ENCODE measurements at regions not wholly inside any gene's neighbourhood (a gene's known extent, or its start where the extent isn't known, plus 50 kb on each side); places are given as distances from the start of the nearest gene placed in this dataset.

DNA sequence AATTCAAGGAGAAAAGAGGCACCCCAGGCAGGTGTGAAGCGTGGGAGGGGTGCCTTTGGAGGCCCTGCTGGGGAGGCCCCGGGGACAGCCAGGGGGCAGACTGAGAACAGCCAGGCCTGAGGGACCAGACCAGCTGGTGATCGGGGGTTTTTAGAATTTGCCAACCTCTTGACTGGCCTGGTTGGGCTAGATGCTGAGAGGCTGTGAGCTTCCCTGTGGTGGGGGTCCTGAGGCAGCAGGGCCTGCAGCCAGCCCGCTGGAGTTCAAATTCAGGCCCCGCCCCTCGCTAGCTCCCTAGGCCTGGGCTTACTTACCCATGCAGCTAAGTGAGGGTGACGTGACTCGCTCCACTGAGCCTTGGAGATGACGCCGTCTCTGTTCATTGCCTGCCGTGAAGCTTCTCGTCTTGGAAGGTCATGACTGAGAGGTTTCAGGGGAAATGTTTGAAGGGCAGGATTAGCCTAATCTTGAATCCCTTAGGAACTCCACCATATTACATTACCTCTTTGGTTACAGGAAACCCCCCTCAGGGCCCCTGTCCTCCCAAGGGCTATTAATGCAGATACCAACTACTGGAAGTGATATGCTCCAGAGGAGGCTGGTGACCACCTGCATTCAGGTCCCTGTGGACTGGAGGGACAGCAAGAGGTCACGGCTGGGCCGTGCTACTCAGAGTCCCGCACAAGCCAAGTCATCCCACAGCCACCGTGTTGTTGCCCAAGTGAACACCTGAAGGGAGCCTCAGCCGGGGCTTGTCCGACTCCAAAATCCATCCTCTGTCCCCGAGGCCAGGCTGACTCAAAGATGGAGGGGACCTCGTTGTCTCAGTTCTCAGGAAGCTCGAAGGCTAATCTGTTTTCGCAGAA is 73.9 kb upstream of the DUSP22 start:
- H3K27ac Mint-ChIP-seq, result no peak overlapping the region
- intact Hi-C loops (cut with micrococcal nuclease), result no loop called here
- peaks cover 3% of the 10 kb centered on the region for H3K36me3 Mint-ChIP-seq (ENCODE audit: low read depth)
- H3K4me3 Mint-ChIP-seq (ENCODE audit: low read depth), result no peak overlapping the region
- peaks cover 13% of the 10 kb centered on the region for H3K9me3 Mint-ChIP-seq
- no peaks in the 10 kb centered on the region for H3K27me3 Mint-ChIP-seq (ENCODE audit: low read depth)
- peaks cover 60% of the 10 kb centered on the region for H3K4me1 Mint-ChIP-seq (ENCODE audit: low read depth)
- DNase-seq (ENCODE audit: low spot score), result no peak

DNA sequence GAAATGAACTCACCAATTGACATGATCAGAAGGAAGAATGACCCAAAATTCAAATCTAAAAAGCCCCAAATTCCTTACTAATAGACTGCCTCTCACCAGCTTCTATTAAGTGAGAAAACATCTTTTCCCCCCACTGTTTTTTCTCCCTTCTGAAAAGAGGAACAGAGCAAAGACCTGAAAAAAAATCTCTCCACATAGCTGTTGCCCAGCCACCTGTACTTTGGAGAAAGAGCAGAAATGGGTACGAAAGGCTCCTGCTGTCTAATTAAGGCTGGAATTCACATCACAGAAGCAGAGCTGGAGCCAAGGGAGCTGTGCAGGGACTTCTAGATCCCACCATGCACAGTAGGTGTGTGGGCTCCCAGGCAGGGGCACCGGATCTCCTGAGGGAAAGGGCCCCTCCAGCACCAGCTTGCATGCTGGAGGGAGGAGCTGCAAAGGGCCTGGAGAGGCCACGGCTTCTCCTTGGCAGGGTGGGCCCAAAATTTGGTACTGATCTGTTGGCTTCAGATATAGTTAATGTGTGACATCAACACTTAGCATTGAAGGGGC is 73.2 kb upstream of the DUSP22 start:
- intact Hi-C loops (cut with micrococcal nuclease), result no loop called here

DNA sequence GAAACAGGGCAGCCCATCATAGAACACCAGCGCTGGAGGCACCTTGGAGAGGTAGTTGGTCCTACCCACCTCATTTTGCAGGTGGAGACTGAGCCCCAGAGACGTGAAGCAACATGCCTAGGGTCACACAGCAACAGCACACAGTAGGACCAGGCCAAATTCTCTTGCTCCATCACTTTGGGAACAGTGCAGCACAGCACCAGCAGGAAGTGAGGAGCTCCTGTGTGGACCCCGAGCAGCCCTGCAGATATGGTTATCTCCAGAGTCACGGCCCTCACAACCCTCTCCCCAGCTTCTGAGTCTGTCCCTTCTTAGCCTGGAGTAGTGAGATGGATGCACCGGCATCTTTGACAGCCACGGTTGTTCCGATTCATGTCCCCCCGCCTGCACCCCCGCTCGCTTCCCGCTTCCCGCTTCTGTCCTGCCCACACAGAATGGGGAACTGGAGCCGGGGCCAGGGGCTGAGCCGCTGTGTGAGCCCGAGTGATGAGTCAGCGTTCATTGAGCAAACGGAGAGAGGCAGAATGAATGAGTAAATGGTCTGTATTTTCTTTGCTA is 72.6 kb upstream of the DUSP22 start:
- DNase-seq (ENCODE audit: low spot score), result no peak
- Mint-ChIP-seq H3K36me3 (ENCODE audit: low read depth) (no peaks in the 10 kb centered on the region), H3K27me3 (ENCODE audit: low read depth) (no peaks in the 10 kb centered on the region), H3K9me3 (peaks cover 1% of the 10 kb centered on the region), H3K4me1 (ENCODE audit: low read depth) (peaks cover 69% of the 10 kb centered on the region), H3K4me3 (ENCODE audit: low read depth) (no peak overlapping the region), H3K27ac (no peak overlapping the region)
- intact Hi-C loops (cut with micrococcal nuclease), result loop anchor here (10.0 kb wide), 1 partner anchor 345 kb away; no protein-coding TSS in a partner anchor

More for the DNA sequence above, 73.2 kb upstream of the DUSP22 start:
- Mint-ChIP-seq H3K4me3 (ENCODE audit: low read depth) (no peak overlapping the region), H3K27ac (no peak overlapping the region), H3K9me3 (peaks cover 6% of the 10 kb centered on the region), H3K4me1 (ENCODE audit: low read depth) (peaks cover 67% of the 10 kb centered on the region), H3K36me3 (ENCODE audit: low read depth) (no peaks in the 10 kb centered on the region), H3K27me3 (ENCODE audit: low read depth) (no peaks in the 10 kb centered on the region)
- no peak for DNase-seq (ENCODE audit: low spot score)

DNA sequence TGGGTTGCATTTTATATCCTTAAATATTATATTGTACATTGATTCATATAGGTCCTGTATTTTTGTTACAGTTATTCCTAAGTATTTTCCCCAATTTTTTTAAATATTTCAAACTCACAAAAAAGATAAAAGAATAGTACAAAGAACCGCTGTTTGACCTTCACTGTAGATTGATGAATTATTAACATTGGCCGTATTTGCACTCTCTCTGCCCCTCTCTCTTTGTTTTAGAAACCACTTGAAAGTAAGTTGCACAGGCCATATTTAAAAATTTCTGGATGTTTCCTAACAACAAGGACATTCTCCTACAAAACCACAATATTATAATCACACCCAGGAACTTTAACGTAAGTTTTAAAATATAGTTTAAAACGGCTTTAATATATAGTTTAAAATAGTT is 72.0 kb upstream of the DUSP22 start:
- no peaks in the 10 kb centered on the region for H3K9me3 Mint-ChIP-seq
- no peak overlapping the region for H3K4me3 Mint-ChIP-seq (ENCODE audit: low read depth)
- intact Hi-C loops (cut with micrococcal nuclease), result loop anchor here (10.0 kb wide), 1 partner anchor 344 kb away; no protein-coding TSS in a partner anchor
- peaks cover 69% of the 10 kb centered on the region for H3K4me1 Mint-ChIP-seq (ENCODE audit: low read depth)
- H3K27ac Mint-ChIP-seq, result no peak overlapping the region
- H3K36me3 Mint-ChIP-seq (ENCODE audit: low read depth), result no peaks in the 10 kb centered on the region
- no peak for DNase-seq (ENCODE audit: low spot score)
- H3K27me3 Mint-ChIP-seq (ENCODE audit: low read depth), result no peaks in the 10 kb centered on the region

DNA sequence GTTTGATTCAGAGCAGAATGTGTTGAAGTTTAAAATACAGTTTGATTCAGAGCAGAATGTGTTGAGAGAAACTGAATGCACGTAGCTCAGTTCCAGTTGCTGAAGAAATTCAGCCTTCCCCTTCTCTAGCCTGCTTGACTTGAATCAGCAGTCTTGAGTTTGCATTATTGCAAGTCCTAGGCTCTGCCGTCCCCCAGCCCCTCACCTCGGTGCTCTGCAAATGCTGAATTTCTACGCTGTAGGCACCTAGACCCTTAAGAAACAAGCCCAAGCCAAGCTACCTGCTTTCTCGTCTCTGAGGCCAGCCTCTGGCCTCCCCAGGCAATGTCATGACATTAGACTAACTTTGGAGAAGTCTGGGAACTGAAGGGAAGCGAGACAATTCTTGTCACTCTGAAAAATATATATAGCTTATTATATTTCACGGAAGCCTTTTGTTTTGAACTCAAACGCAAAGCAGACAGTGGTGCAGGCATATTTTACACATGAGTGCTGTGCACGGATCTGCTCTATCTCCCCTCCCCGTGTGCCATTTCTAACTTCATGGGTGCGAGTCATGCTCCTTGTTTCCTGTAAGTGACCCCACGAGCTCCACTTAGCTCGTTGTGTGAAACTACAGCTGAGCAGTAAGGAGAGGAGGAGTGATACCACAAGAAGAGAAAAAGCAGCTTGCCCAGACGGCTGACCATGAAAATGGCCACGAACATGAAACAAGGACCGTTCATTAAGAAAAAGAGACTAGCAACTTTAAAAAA is 71.4 kb upstream of the DUSP22 start:
- no peaks in the 10 kb centered on the region for H3K36me3 Mint-ChIP-seq (ENCODE audit: low read depth)
- peaks cover 69% of the 10 kb centered on the region for H3K4me1 Mint-ChIP-seq (ENCODE audit: low read depth)
- H3K4me3 Mint-ChIP-seq (ENCODE audit: low read depth), result peak overlapping the region; percentile 18
- DNase-seq (ENCODE audit: low spot score), result no peak
- no peaks in the 10 kb centered on the region for H3K9me3 Mint-ChIP-seq
- intact Hi-C loops (cut with micrococcal nuclease), result loop anchor here (1.0 to 10.0 kb wide), 3 partner anchors 25 to 344 kb away; no protein-coding TSS in a partner anchor
- H3K27me3 Mint-ChIP-seq (ENCODE audit: low read depth), result no peaks in the 10 kb centered on the region
- H3K27ac Mint-ChIP-seq, result peak overlapping the region; percentile 61

DNA sequence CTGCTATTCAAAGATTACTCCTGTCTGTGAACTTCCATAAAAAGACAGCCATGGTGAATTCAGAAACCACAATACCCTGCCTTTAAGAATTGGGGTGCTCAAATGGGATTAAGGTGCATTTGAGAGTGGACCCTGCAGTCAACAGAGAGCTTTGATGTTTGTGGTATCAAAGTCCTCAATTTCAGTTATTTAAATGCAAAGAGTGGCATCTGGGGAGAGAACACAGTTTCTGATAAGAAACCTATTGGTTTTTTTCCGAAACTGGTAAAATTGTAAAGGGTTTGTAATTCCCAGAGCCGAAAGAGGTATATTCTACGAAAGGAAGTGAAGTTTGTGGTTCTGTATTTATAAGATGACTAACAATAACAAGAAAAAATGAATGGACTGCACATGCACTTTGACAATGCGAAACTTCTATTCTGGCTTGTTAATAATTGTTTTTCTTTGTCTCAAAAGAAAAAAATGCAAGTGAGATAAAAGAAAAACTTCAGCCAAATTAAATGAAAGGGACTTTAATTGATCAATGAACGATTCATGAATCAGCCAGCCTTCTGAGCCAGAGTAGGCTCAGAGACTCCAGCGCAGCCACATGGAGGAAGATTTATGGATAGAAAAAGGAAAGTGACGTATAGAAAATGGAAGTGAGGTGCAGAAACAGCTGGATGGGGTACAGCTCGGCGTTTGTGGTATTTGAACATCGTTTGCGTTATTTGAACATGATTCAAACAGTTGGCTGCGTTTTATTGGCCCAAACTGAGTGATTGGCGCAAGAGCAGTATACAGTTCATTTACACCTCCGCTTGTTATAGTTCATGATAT is 70.5 kb upstream of the DUSP22 start:
- no peak for DNase-seq (ENCODE audit: low spot score)
- Mint-ChIP-seq H3K4me3 (ENCODE audit: low read depth) (peak overlapping the region; percentile 18), H3K9me3 (no peaks in the 10 kb centered on the region), H3K27me3 (ENCODE audit: low read depth) (no peaks in the 10 kb centered on the region), H3K27ac (peak overlapping the region; percentile 61), H3K4me1 (ENCODE audit: low read depth) (peaks cover 69% of the 10 kb centered on the region), H3K36me3 (ENCODE audit: low read depth) (no peaks in the 10 kb centered on the region)
- intact Hi-C loops (cut with micrococcal nuclease), result loop anchor here (1.0 to 10.0 kb wide), 3 partner anchors 25 to 343 kb away; no protein-coding TSS in a partner anchor

DNA sequence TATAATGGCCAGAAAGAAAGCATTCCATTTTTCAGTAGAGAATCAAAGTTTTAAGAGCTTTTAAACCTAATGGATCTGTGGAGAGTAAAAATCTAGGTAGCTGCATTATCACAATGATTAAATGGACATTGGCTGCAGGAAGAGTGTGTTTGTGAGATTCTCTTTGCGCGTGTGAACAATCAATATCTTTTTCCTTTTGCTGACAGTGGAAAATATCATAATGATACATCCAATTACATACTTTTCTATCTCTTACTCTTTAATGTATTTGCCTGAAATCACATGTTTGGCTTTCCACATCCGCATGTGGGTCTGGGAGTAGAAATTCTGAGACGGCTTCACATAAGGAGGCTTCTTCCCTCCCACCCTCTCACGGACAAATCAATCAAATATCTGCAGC is 69.8 kb upstream of the DUSP22 start:
- no peaks in the 10 kb centered on the region for H3K27me3 Mint-ChIP-seq (ENCODE audit: low read depth)
- H3K4me1 Mint-ChIP-seq (ENCODE audit: low read depth), result peaks cover 69% of the 10 kb centered on the region
- H3K9me3 Mint-ChIP-seq, result no peaks in the 10 kb centered on the region
- intact Hi-C loops (cut with micrococcal nuclease), result loop anchor here (10.0 kb wide), 1 partner anchor 342 kb away; no protein-coding TSS in a partner anchor
- no peak for DNase-seq (ENCODE audit: low spot score)
- no peak overlapping the region for H3K4me3 Mint-ChIP-seq (ENCODE audit: low read depth)
- H3K36me3 Mint-ChIP-seq (ENCODE audit: low read depth), result no peaks in the 10 kb centered on the region
- H3K27ac Mint-ChIP-seq, result no peak overlapping the region

DNA sequence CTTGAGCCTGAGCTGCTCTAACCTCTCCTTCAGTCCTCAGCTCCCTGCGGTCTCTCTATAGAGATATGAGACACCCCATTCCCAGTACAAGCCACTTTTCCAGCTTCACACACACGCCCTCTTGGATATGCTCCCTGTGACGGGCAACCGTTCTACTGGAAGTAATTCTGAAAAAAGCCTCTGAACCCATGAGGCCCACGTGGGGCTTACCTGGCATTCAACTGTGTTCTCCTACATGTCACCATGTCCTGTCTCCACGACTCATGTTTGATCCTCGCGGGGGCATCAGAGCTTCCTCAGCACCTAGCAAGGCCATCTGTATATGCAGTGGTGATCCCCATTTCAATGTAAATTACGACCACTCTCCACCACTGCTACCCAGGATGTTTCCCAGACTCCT is 69.2 kb upstream of the DUSP22 start:
- H3K9me3 Mint-ChIP-seq, result no peaks in the 10 kb centered on the region
- no peak overlapping the region for H3K27ac Mint-ChIP-seq
- no peak overlapping the region for H3K4me3 Mint-ChIP-seq (ENCODE audit: low read depth)
- H3K36me3 Mint-ChIP-seq (ENCODE audit: low read depth), result no peaks in the 10 kb centered on the region
- intact Hi-C loops (cut with micrococcal nuclease), result loop anchor here (10.0 kb wide), 1 partner anchor 342 kb away; no protein-coding TSS in a partner anchor
- peaks cover 70% of the 10 kb centered on the region for H3K4me1 Mint-ChIP-seq (ENCODE audit: low read depth)
- no peak for DNase-seq (ENCODE audit: low spot score)
- no peaks in the 10 kb centered on the region for H3K27me3 Mint-ChIP-seq (ENCODE audit: low read depth)

DNA sequence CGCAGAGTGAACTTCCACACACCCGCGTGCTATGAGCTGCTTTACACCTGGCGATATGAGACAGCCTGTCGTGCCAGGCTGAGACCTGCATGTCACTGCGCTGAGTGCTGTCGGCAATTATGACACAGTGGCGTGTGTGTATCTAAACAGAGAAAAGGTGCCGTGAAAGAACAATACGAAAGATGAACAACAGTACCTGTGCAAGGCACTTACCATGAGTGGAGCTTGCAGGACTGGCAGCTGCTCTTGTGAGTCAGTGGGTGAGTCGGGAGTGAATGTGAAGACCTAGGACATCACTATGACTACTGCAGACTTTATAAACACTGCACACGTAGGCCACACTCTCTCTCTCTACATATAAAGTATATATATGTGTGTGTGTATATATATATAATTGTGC is 68.5 kb upstream of the DUSP22 start:
- Mint-ChIP-seq H3K36me3 (ENCODE audit: low read depth) (no peaks in the 10 kb centered on the region), H3K27ac (peak overlapping the region; percentile 41), H3K4me1 (ENCODE audit: low read depth) (peaks cover 71% of the 10 kb centered on the region), H3K4me3 (ENCODE audit: low read depth) (no peak overlapping the region), H3K9me3 (no peaks in the 10 kb centered on the region), H3K27me3 (ENCODE audit: low read depth) (no peaks in the 10 kb centered on the region)
- no peak for DNase-seq (ENCODE audit: low spot score)
- intact Hi-C loops (cut with micrococcal nuclease), result loop anchor here (2.0 to 10.0 kb wide), 3 partner anchors 13 to 341 kb away; no protein-coding TSS in a partner anchor

DNA sequence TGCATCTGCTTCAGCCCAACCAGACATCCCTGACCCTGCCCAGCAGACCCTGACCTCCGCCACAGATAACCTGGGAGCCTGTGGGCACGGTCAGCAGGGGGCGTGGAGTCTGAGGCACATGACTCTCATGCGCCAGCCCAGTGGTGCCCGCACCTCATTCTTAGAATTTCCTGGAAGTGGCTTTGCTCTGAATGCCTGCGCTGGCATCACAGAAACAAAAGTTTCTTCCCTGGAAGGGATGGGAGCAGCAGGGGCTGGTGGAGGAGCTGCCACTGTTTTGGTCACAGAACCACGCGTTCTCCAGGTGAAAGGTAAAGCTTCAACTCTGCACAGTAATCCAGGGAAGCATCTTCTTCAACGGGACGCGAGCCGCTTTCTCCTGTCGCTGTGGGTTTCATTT is 67.9 kb upstream of the DUSP22 start:
- intact Hi-C loops (cut with micrococcal nuclease), result loop anchor here (2.0 to 10.0 kb wide), 3 partner anchors 14 to 340 kb away; no protein-coding TSS in a partner anchor
- H3K4me3 Mint-ChIP-seq (ENCODE audit: low read depth), result no peak overlapping the region

DNA sequence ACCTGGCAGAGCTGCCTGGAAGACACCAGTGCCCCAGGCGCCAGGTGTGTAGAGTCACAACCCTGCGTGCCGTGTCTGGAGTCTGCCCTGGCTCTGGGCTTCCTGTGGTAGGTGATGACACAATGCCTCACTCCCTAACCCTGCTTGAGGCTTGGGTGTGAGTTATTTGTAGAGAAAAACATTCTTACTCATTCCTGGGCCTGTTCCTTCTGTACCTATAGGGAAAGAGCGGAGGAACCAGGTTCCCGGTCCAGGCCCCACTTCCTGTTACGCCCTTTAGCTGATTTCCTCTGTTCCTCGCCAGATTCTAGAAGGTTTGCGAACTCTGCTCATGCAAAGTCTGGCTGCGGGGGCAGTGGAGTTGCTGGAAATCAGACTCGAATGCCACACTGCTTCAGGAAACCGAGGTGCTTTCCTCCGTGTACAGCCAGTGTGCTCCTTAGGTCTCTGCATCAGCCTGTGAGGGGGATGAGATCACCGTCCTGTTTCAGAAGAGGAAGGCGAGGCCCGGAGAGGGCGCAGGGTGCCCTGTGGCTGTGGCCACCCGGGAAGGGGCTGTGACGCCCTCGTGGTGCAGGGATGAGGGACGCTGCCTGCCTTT is 67.1 kb upstream of the DUSP22 start:
- H3K27me3 Mint-ChIP-seq (ENCODE audit: low read depth), result no peaks in the 10 kb centered on the region
- H3K27ac Mint-ChIP-seq, result peak overlapping the region; percentile 96
- H3K4me1 Mint-ChIP-seq (ENCODE audit: low read depth), result peaks cover 76% of the 10 kb centered on the region
- intact Hi-C loops (cut with micrococcal nuclease), result loop anchor here (1.0 to 10.0 kb wide), 10 partner anchors 10 to 340 kb away; partner anchors contain the start of gene DUSP22
- peak overlapping the region; percentile 49 for H3K4me3 Mint-ChIP-seq (ENCODE audit: low read depth)
- no peaks in the 10 kb centered on the region for H3K9me3 Mint-ChIP-seq
- H3K36me3 Mint-ChIP-seq (ENCODE audit: low read depth), result no peaks in the 10 kb centered on the region
- DNase-seq (ENCODE audit: low spot score), result peak; percentile 52

More for the DNA sequence above, 67.9 kb upstream of the DUSP22 start:
- H3K27ac Mint-ChIP-seq, result peak overlapping the region; percentile 96
- no peak for DNase-seq (ENCODE audit: low spot score)
- H3K9me3 Mint-ChIP-seq, result no peaks in the 10 kb centered on the region
- no peaks in the 10 kb centered on the region for H3K36me3 Mint-ChIP-seq (ENCODE audit: low read depth)
- peaks cover 73% of the 10 kb centered on the region for H3K4me1 Mint-ChIP-seq (ENCODE audit: low read depth)
- no peaks in the 10 kb centered on the region for H3K27me3 Mint-ChIP-seq (ENCODE audit: low read depth)
